Lower leg skin (tissue), 4 donors: ENCODE measurements at regions not wholly inside any gene's neighbourhood (a gene's known extent, or its start where the extent isn't known, plus 50 kb on each side); places are given as distances from the start of the nearest gene placed in this dataset.

Experiments
- DNase-seq, 2 donors: peaks; one replicate each; pipeline ENCODE4 v3.0.0-alpha.2; 2019; ENCODE audit warnings: low spot score in 2 of 2
- H3K4me3 ChIP-seq: fragments of 200-600 bp; sonication (generic); 2 replicates; pipeline ENCODE4 v1.5.1; 2017; ENCODE audit warnings: mild to moderate bottlenecking, low read depth; ENCODE audit not compliant: poor library complexity, severe bottlenecking
- POLR2A ChIP-seq, 2 donors: fragments of 450-650 bp; IDR thresholded peaks; one replicate each; pipeline ENCODE4 v1.6.1; 2016 to 2017; ENCODE audit warnings: antibody characterized with exemption in 2 of 2, mild to moderate bottlenecking in 1 of 2, moderate library complexity in 1 of 2
- WGBS, 2 donors: methylation state at CpG; one replicate each; pipeline ENCODE4 v1.1.5; 2018; 5-methylcytosine and 5-hydroxymethylcytosine counted together
- intact Hi-C: fragments of 100-400 bp; cut with DNase I; formaldehyde crosslinking; loops from one replicate; pipeline ENCODE4 v1.15.0; 2023; ENCODE audit warnings: low total_unique reads
- TF ChIP-seq, protein P1 (sequence below), 3 donors: fragments of 450-650 bp; IDR thresholded peaks; one replicate each; pipeline ENCODE4 v1.5.1; 2016; ENCODE audit warnings: antibody characterized with exemption in 3 of 3, mild to moderate bottlenecking in 3 of 3, moderate library complexity in 2 of 3

DNA sequence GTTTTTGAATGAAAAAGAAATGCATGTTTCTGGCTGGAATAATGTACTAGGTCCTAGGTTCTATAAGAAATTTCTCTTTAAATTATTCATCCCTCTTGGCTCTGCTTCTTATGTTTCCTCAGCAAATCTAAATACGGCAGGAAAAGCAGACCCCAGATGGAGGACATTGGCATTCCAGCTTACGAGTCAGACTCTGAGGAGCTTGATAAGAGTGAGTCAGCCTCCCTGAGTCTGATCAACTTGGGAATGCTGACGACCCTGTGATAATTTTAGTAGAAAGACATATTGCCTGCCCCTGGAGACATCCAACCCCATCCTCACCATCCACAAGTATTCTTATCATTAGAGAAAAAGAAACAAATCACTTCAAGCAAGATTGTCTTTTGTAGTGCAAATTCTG, 509.7 kb upstream of the MARCKS start:
- no peak for DNase-seq
- TF ChIP-seq, protein P1, sequence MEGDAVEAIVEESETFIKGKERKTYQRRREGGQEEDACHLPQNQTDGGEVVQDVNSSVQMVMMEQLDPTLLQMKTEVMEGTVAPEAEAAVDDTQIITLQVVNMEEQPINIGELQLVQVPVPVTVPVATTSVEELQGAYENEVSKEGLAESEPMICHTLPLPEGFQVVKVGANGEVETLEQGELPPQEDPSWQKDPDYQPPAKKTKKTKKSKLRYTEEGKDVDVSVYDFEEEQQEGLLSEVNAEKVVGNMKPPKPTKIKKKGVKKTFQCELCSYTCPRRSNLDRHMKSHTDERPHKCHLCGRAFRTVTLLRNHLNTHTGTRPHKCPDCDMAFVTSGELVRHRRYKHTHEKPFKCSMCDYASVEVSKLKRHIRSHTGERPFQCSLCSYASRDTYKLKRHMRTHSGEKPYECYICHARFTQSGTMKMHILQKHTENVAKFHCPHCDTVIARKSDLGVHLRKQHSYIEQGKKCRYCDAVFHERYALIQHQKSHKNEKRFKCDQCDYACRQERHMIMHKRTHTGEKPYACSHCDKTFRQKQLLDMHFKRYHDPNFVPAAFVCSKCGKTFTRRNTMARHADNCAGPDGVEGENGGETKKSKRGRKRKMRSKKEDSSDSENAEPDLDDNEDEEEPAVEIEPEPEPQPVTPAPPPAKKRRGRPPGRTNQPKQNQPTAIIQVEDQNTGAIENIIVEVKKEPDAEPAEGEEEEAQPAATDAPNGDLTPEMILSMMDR (IDR thresholded peaks at IDR 0.05) = no peak
- TF ChIP-seq POLR2A (IDR thresholded peaks at IDR 0.05) = no peak
- intact Hi-C loops = no loop called here
- 75 to 76% methylated on average over 3 of the region's 3 CpGs for WGBS, 2 donors
- no peak overlapping the region for H3K4me3 ChIP-seq

DNA sequence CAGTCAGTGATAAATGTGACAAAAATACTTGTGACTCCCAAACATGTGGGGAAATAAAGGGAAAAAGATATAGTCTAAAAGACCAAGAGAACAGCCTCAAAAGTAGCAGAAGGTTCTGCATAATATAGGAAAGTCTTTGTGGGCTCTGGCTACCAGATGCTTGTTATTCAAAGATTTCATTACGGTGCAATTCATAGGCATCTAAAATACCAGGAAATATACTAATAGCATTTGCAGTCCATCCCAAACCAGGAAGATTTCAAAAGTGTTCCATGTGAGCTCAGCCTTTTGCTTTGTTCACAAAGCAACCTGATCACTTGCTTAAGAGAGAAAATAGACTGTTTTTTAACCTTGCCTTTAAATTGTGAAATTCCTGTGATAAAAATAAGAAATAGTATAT, 506.7 kb upstream of the MARCKS start:
- WGBS, 2 donors = 56 to 57% methylated on average over 1 of the region's 1 CpG
- TF ChIP-seq POLR2A (IDR thresholded peaks at IDR 0.05) = no peak
- TF ChIP-seq, protein P1 (IDR thresholded peaks at IDR 0.05) = no peak
- no peak for DNase-seq
- intact Hi-C loops = no loop called here
- H3K4me3 ChIP-seq = no peak overlapping the region

DNA sequence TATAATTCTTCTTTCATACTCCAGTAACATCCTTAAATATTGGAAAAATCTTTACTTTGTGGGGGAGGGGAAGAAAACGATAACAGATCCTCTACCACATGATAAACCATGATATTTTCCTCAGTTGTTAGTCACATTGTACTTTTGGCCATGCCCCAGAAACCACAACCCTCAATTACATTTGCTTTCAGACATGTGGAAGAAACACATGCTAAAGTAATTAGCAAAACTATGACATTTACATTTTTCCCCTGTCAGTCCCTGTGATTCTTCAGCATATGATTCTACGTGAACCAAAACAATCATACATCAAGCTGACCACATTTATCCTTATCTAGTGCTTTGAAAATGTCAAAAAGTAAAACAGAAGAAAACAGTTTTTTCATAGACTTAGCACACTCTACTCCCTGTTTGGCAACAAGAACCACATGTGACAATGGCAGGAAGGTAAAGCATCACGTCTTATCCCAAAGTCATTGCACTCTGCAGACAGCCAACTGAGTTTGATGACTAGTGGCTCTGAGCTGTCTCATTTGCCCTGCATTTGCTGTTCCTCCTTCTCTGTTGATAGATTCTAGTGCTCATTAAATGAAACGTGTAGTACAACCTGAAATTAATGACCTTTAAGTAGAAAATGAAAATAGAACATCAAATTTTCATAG, 505.8 kb upstream of the MARCKS start:
- no peak for TF ChIP-seq POLR2A (IDR thresholded peaks at IDR 0.05)
- TF ChIP-seq, protein P1 (IDR thresholded peaks at IDR 0.05) = no peak

DNA sequence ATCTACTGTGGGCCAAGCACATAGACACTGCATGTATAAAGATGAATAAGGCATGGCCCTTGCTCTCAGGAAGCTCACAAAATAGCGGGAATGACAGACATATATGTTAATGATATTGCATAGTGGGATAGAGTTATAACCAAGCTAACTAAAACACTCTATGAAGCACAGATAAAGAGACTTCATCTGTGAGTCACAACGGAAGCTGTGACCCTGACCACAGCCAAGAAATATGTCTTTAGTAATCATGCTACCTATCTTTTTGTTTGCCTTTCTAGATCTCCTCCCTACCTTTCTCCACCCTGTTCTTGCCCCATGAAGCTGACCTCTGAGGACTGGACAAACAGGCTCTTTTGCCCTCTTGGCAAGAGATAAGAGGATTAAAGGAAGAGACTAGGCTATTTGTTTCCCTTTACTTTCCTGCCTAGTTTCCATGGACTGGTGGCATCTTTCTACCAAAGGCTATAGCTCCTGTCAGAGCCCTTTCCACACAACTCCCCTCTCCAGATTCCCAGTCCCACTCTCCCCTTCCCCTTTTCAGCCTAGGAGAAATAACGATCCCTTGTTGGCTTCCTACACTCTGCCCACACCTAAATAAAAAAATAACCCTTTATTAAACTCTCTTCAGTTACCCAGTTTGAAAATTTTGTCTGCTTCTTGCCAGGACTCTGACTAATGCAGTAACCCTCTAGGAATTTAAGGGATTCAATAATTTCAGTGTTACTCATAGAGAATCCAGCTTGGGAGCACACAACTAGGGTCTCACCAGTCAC, 504.9 kb upstream of the MARCKS start:
- TF ChIP-seq, protein P1 (IDR thresholded peaks at IDR 0.05) = peak in 1 of 3 donors; percentile 16
- TF ChIP-seq POLR2A (IDR thresholded peaks at IDR 0.05) = no peak
- no peak overlapping the region for H3K4me3 ChIP-seq
- no peak for DNase-seq
- 48 to 66% methylated on average over 3 of the region's 3 CpGs for WGBS, 2 donors
- intact Hi-C loops = no loop called here

More for the DNA sequence above, 505.8 kb upstream of the MARCKS start:
- WGBS, 2 donors = 38 to 42% methylated on average over 4 of the region's 4 CpGs
- intact Hi-C loops = no loop called here
- peak in 1 of 2 donors; percentile 26 for DNase-seq
- no peak overlapping the region for H3K4me3 ChIP-seq

DNA sequence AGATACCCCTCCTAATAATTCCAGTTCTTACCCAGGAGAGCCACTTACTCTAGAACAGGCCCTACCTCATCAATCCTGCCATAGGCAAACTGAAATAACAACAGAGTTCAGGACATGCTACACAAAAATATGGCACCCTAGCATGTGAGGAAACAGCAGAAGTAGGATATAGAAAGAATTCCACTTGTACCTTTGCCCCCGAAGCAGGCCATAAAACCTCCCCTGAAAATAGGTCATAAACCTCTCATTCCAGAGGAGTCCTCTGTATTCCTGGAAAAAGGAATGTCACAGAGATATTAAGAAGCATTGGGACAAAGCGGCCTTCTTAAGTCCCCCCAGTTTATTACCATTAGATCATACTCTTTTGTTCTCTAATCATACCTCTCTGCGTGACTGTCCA, 504.3 kb upstream of the MARCKS start:
- WGBS, 2 donors = 95 to 97% methylated on average over 3 of the region's 3 CpGs
- DNase-seq = no peak
- TF ChIP-seq POLR2A (IDR thresholded peaks at IDR 0.05) = no peak
- TF ChIP-seq, protein P1 (IDR thresholded peaks at IDR 0.05) = no peak
- intact Hi-C loops = no loop called here
- no peak overlapping the region for H3K4me3 ChIP-seq
